Fibroblast of peridontal ligament (primary cell): ENCODE measurements at regions not wholly inside any gene's neighbourhood (a gene's known extent, or its start where the extent isn't known, plus 50 kb on each side); places are given as distances from the start of the nearest gene placed in this dataset.

Experiments used
- DNase-seq: peaks from one replicate; pipeline ENCODE4 v3.0.0-alpha.2; 2010; ENCODE audit errors: extremely low read depth

- DNase-seq: no peak
Observed at GRCh38 chr15:60213377-60214000, 184.3 kb downstream of the ANXA2 start.

GRCh38 chr15:60214201-60214600 lies 183.6 kb downstream of the ANXA2 start:
- no peak for DNase-seq

GRCh38 chr15:60215225-60215963 lies 182.4 kb downstream of the ANXA2 start:
- no peak for DNase-seq

GRCh38 chr15:60217161-60217560 lies 180.6 kb downstream of the ANXA2 start:
- DNase-seq: no peak

GRCh38 chr15:60218256-60218655 lies 179.5 kb downstream of the ANXA2 start:
- DNase-seq: no peak

GRCh38 chr15:60219866-60220265 lies 177.9 kb downstream of the ANXA2 start:
- no peak for DNase-seq

GRCh38 chr15:60221356-60221755 lies 176.4 kb downstream of the ANXA2 start:
- no peak for DNase-seq

- no peak for DNase-seq
Observed at GRCh38 chr15:60222404-60222803, 175.4 kb downstream of the ANXA2 start.

- peak; percentile 32 for DNase-seq
Observed at GRCh38 chr15:60223176-60223575, 174.6 kb downstream of the ANXA2 start.

- no peak for DNase-seq
Observed at GRCh38 chr15:60226924-60227323, 170.9 kb downstream of the ANXA2 start.

GRCh38 chr15:60228101-60228500 lies 169.7 kb downstream of the ANXA2 start:
- no peak for DNase-seq

GRCh38 chr15:60228619-60229018 lies 169.2 kb downstream of the ANXA2 start:
- DNase-seq: no peak

- no peak for DNase-seq
Observed at GRCh38 chr15:60235951-60236710, 161.7 kb downstream of the ANXA2 start.

- DNase-seq: peak; percentile 2
Observed at GRCh38 chr15:60237446-60237845, 160.3 kb downstream of the ANXA2 start.

- no peak for DNase-seq
Observed at GRCh38 chr15:60243769-60244168, 154.0 kb downstream of the ANXA2 start.

- no peak for DNase-seq
Observed at GRCh38 chr15:60244813-60245212, 153.0 kb downstream of the ANXA2 start.

- no peak for DNase-seq
Observed at GRCh38 chr15:60250316-60250715, 147.5 kb downstream of the ANXA2 start.

GRCh38 chr15:60251300-60252070 lies 146.3 kb downstream of the ANXA2 start:
- DNase-seq: no peak

- no peak for DNase-seq
Observed at GRCh38 chr15:60254416-60254815, 143.4 kb downstream of the ANXA2 start.

GRCh38 chr15:60255390-60255789 lies 142.4 kb downstream of the ANXA2 start:
- no peak for DNase-seq

- DNase-seq: no peak
Observed at GRCh38 chr15:60257591-60258159, 140.1 kb downstream of the ANXA2 start.

- DNase-seq: no peak
Observed at GRCh38 chr15:60259469-60259868, 138.3 kb downstream of the ANXA2 start.
